Endothelial cell of umbilical vein (primary cell): ENCODE measurements at regions not wholly inside any gene's neighbourhood (a gene's known extent, or its start where the extent isn't known, plus 50 kb on each side); places are given as distances from the start of the nearest gene placed in this dataset.

ENCODE experiments used
- BruUV-seq: library from RNA; stranded (reverse); fragments of 400-500 nt; replicated peaks from 2 replicates; lab custom pipeline; 2021; lab: Mats Ljungman, UMichigan
- CTCF ChIA-PET: fragments of 300-600, 350-600 bp; sonication (Branson Sonifier 250); formaldehyde crosslinking; loops from one replicate; lab custom pipeline; 2021; ENCODE audit warnings: antibody characterized with exemption, inconsistent platforms; lab: Charles Lee
- POLR2A ChIA-PET: fragments of 300-600, 350-600 bp; sonication (Branson Sonifier 250); formaldehyde crosslinking; loops from one replicate; lab custom pipeline; 2021; ENCODE audit warnings: antibody characterized with exemption, inconsistent platforms; lab: Charles Lee
- DNase-seq: peaks from one replicate; pipeline ENCODE4 v3.0.0-alpha.2; 2011; ENCODE audit warnings: low read depth, low spot score
- FAIRE-seq: peaks from 2 replicates; lab custom pipeline; 2011; peaks lifted over from hg19 to GRCh38; lab: Jason Lieb, UNC
- H2AFZ ChIP-seq: 2 replicates; pipeline ENCODE4 v1.6.0; 2012; ENCODE audit warnings: low read depth, low read length, control low read depth, inconsistent platforms
- H3K27ac ChIP-seq: 2 replicates; pipeline ENCODE4 v1.5.1; 2011; ENCODE audit warnings: low read depth, mild to moderate bottlenecking, control low read depth, low read length, moderate library complexity; ENCODE audit not compliant: insufficient read depth
- H3K27me3 ChIP-seq, 2 experiments: 2 replicates each; pipeline versions ENCODE4 v1.6.0 to v1.6.1; 2011; ENCODE audit warnings: low read length in 2 of 2, mixed read lengths in 1 of 2; ENCODE audit not compliant: control insufficient read depth in 2 of 2, insufficient read depth in 2 of 2
- H3K36me3 ChIP-seq, 2 experiments: 2 replicates in 1 of 2; 3 replicates in 1 of 2; pipeline ENCODE4 v1.5.1; 2011; ENCODE audit warnings: low read length in 2 of 2, mild to moderate bottlenecking in 1 of 2, moderate library complexity in 1 of 2; ENCODE audit not compliant: control insufficient read depth in 2 of 2, insufficient read depth in 2 of 2; ENCODE audit errors: extremely low read depth in 1 of 2
- H3K4me1 ChIP-seq: 3 replicates; pipeline ENCODE4 v1.5.1; 2011; ENCODE audit warnings: mild to moderate bottlenecking, low read length; ENCODE audit not compliant: control insufficient read depth, insufficient read depth; ENCODE audit errors: extremely low read depth
- H3K4me2 ChIP-seq: 2 replicates; pipeline ENCODE4 v1.6.1; 2011; ENCODE audit warnings: low read length, control low read depth, mixed read lengths; ENCODE audit not compliant: insufficient read depth
- H3K4me3 ChIP-seq, 3 experiments: fragments of 200-600 bp in 1 of 3; sonication (generic), shearing (Covaris generic) in 1 of 3; replicated peaks in 1 of 3; 2 replicates each; pipeline ENCODE4 v1.5.1; 2011 to 2016; ENCODE audit warnings: control low read depth in 3 of 3, low read length in 3 of 3, mild to moderate bottlenecking in 2 of 3, inconsistent platforms in 1 of 3, low read depth in 1 of 3, moderate library complexity in 1 of 3; ENCODE audit not compliant: insufficient read depth in 1 of 3
- H3K79me2 ChIP-seq: 2 replicates; pipeline ENCODE4 v1.6.0; 2012; ENCODE audit warnings: low read length, inconsistent platforms; ENCODE audit not compliant: control insufficient read depth, insufficient read depth
- H3K9ac ChIP-seq: replicated peaks from 2 replicates; pipeline ENCODE3; 2011; ENCODE audit warnings: low read length, control low read depth; ENCODE audit not compliant: insufficient read depth; ENCODE audit errors: extremely low read depth
- H3K9me1 ChIP-seq: replicated peaks from 3 replicates; pipeline ENCODE4 v1.6.0; 2011; ENCODE audit warnings: mild to moderate bottlenecking, low read length; ENCODE audit not compliant: control insufficient read depth, insufficient read depth; ENCODE audit errors: extremely low read depth
- H3K9me3 ChIP-seq: replicated peaks from 2 replicates; pipeline ENCODE4 v1.5.1; 2012; ENCODE audit warnings: low read length, inconsistent platforms; ENCODE audit not compliant: control insufficient read depth, insufficient read depth
- H4K20me1 ChIP-seq: replicated peaks from 2 replicates; pipeline ENCODE3; 2011; ENCODE audit warnings: mild to moderate bottlenecking, low read length; ENCODE audit not compliant: control insufficient read depth, insufficient read depth; ENCODE audit errors: extremely low read depth
- CTCF ChIP-seq, 2 donors: IDR thresholded peaks; 1 replicate in 1 of 2; 2 replicates in 1 of 2; pipeline ENCODE4 v1.5.1; 2011; ENCODE audit warnings: low read length in 2 of 2, mild to moderate bottlenecking in 2 of 2, moderate library complexity in 2 of 2, control low read depth in 1 of 2, inconsistent platforms in 1 of 2, low read depth in 1 of 2; ENCODE audit not compliant: insufficient read depth in 1 of 2; ENCODE audit errors: extremely low read depth in 1 of 2
- EZH2 ChIP-seq: IDR thresholded peaks from 2 replicates; pipeline ENCODE4 v1.6.1; 2012; ENCODE audit warnings: borderline replicate concordance, low read depth, mild to moderate bottlenecking, moderate library complexity, low read length, inconsistent platforms; ENCODE audit not compliant: severe bottlenecking
- FOS ChIP-seq: IDR thresholded peaks from 2 replicates; pipeline ENCODE4 v1.6.1; 2011; ENCODE audit warnings: mild to moderate bottlenecking, low read length, moderate library complexity, borderline replicate concordance; ENCODE audit not compliant: insufficient read depth
- GATA2 ChIP-seq: IDR thresholded peaks from 2 replicates; pipeline ENCODE4 v1.7.0; 2011; ENCODE audit warnings: low read depth, mild to moderate bottlenecking, moderate library complexity, mixed read lengths, low read length; ENCODE audit not compliant: insufficient read length, insufficient read depth
- JUN ChIP-seq: IDR thresholded peaks from 2 replicates; pipeline ENCODE4 v1.6.1; 2011; ENCODE audit warnings: borderline replicate concordance, low read depth; ENCODE audit not compliant: insufficient read length, insufficient read depth
- MAX ChIP-seq: IDR thresholded peaks from 2 replicates; pipeline ENCODE4 v1.6.1; 2011; ENCODE audit not compliant: insufficient read depth, insufficient read length
- MYC ChIP-seq: IDR thresholded peaks from one replicate; pipeline ENCODE4 v1.6.1; 2011; ENCODE audit warnings: mild to moderate bottlenecking, low read depth, low read length
- POLR2A ChIP-seq: IDR thresholded peaks from 2 replicates; pipeline ENCODE4 v1.6.1; 2012; ENCODE audit warnings: low read depth, mild to moderate bottlenecking, control low read depth, low read length
- POLR2AphosphoS5 ChIP-seq: IDR thresholded peaks from 2 replicates; pipeline ENCODE4 v1.6.1; 2012; ENCODE audit warnings: low read depth, mild to moderate bottlenecking, control low read depth, low read length, moderate library complexity; ENCODE audit not compliant: insufficient read depth
- dilution Hi-C: fragments of 300-500 bp; cut with MboI; formaldehyde crosslinking; loops from one replicate; pipeline ENCODE4 v1.15.0; 2019; ENCODE audit warnings: low sequenced_read_pairs; ENCODE audit not compliant: extremely low pct_ligation_motif_present
- intact Hi-C: fragments of 100-400 bp; cut with micrococcal nuclease; formaldehyde crosslinking; loops from one replicate; pipeline ENCODE4 v1.10.0; 2022

- DNase-seq (no peak), FAIRE-seq (no peak)
- intact Hi-C loops (no loop called here), dilution Hi-C loops (no loop called here)
- no peak overlapping the region for H3K9ac ChIP-seq
- H4K20me1 ChIP-seq = no peaks in the 10 kb centered on the region
- no peaks in the 10 kb centered on the region for H3K9me3 ChIP-seq
- no TSS peak for BruUV-seq
- CTCF ChIA-PET = no interaction called here
- H2AFZ ChIP-seq = no peak overlapping the region
- no peaks in the 10 kb centered on the region for H3K27me3 ChIP-seq
- no peak overlapping the region for H3K27ac ChIP-seq
- no peaks in the 10 kb centered on the region for H3K36me3 ChIP-seq
- no peaks in the 10 kb centered on the region for H3K9me1 ChIP-seq
- H3K79me2 ChIP-seq = no peaks in the 10 kb centered on the region
- TF ChIP-seq MYC (no peak), CTCF (IDR thresholded peaks at IDR 0.05; ENCODE audit: extremely low read depth in 1 of 2, insufficient read depth in 1 of 2, low read depth in 1 of 2, low read length in 2 of 2) (no peak), JUN (no peak), POLR2AphosphoS5 (no peak), EZH2 (no peak), POLR2A (no peak), GATA2 (no peak), MAX (no peak), FOS (no peak)
- no peak overlapping the region for H3K4me2 ChIP-seq
- POLR2A ChIA-PET = no interaction called here
- H3K4me3 ChIP-seq = no peak overlapping the region
- H3K4me1 ChIP-seq = no peaks in the 10 kb centered on the region
These were observed 202.4 kb upstream of the OSR1 start for GRCh38 chr2:19560785-19561184.
